ENCODE measurements at regions not wholly inside any gene's neighbourhood (a gene's known extent, or its start where the extent isn't known, plus 50 kb on each side); places are given as distances from the start of the nearest gene placed in this dataset.

GRCh38 chr4:66000510-66001117 lies 330.3 kb upstream of the EPHA5 start:
- TF ChIP-seq MAX (IDR thresholded peaks at IDR 0.05; ENCODE audit: insufficient read depth, insufficient read length): no peak
- TF ChIP-seq JUN (IDR thresholded peaks at IDR 0.05; ENCODE audit: borderline replicate concordance, insufficient read depth, insufficient read length, low read depth): no peak
- TF ChIP-seq FOS (IDR thresholded peaks at IDR 0.05; ENCODE audit: borderline replicate concordance, insufficient read depth, low read length): no peak
- TF ChIP-seq CTCF (IDR thresholded peaks at IDR 0.05; ENCODE audit: extremely low read depth in 1 of 2, insufficient read depth in 1 of 2, low read depth in 1 of 2, low read length in 2 of 2): no peak
- no peak for TF ChIP-seq POLR2AphosphoS5 (IDR thresholded peaks at IDR 0.05; ENCODE audit: insufficient read depth, low read depth, low read length)
- TF ChIP-seq POLR2A (IDR thresholded peaks at IDR 0.05; ENCODE audit: low read depth, low read length): no peak
- TF ChIP-seq EZH2 (IDR thresholded peaks at IDR 0.05; ENCODE audit: borderline replicate concordance, low read depth, low read length, severe bottlenecking): no peak

Measured in endothelial cell of umbilical vein (primary cell).